H1 (cell line): ENCODE measurements at regions not wholly inside any gene's neighbourhood (a gene's known extent, or its start where the extent isn't known, plus 50 kb on each side); places are given as distances from the start of the nearest gene placed in this dataset.

Source experiments
- CTCF ChIA-PET: fragments of 300-600 bp; sonication (Branson Sonifier 250); formaldehyde crosslinking; loops from one replicate; lab custom pipeline; 2021; ENCODE audit not compliant: partially characterized antibody; lab: Charles Lee
- POLR2A ChIA-PET: fragments of 300-600 bp; sonication (Branson Sonifier 250); formaldehyde crosslinking; loops from one replicate; lab custom pipeline; 2021; ENCODE audit warnings: inconsistent platforms; ENCODE audit not compliant: partially characterized antibody; lab: Charles Lee
- DNase-seq, 2 experiments: peaks; one replicate each; pipeline versions ENCODE4 v3.0.0 to v3.0.0-alpha.2; 2010 to 2022; ENCODE audit warnings: low spot score in 2 of 2, low read depth in 1 of 2, mixed read lengths in 1 of 2
- FAIRE-seq: peaks from 2 replicates; lab custom pipeline; 2011; peaks lifted over from hg19 to GRCh38; lab: Jason Lieb, UNC
- H2AFZ ChIP-seq: 2 replicates; pipeline ENCODE4 v1.8.1; 2012; ENCODE audit warnings: low read length, inconsistent platforms
- H2AK5ac ChIP-seq: 2 replicates; pipeline ENCODE4 v1.6.1; 2013; ENCODE audit warnings: low read depth, low read length
- H2BK120ac ChIP-seq: replicated peaks from 2 replicates; pipeline ENCODE3; 2013; ENCODE audit warnings: low read depth, low read length, inconsistent platforms
- H2BK12ac ChIP-seq: 2 replicates; pipeline ENCODE4 v1.6.1; 2013; ENCODE audit warnings: low read depth, low read length
- H2BK15ac ChIP-seq: 2 replicates; pipeline ENCODE4 v1.6.1; 2013; ENCODE audit warnings: low read length
- H2BK20ac ChIP-seq: 2 replicates; pipeline ENCODE4 v1.6.1; 2013; ENCODE audit warnings: low read length
- H2BK5ac ChIP-seq: 2 replicates; pipeline ENCODE4 v1.6.1; 2013; ENCODE audit warnings: low read depth, low read length
- H3K14ac ChIP-seq: 2 replicates; pipeline ENCODE4 v1.6.1; 2013; ENCODE audit warnings: inconsistent platforms; ENCODE audit not compliant: insufficient read length
- H3K18ac ChIP-seq: 2 replicates; pipeline ENCODE4 v1.6.1; 2013; ENCODE audit warnings: low read length; ENCODE audit errors: extremely low read depth
- H3K23ac ChIP-seq: 2 replicates; pipeline ENCODE4 v1.6.1; 2013; ENCODE audit warnings: inconsistent platforms; ENCODE audit not compliant: insufficient read length
- H3K23me2 ChIP-seq: 2 replicates; pipeline ENCODE4 v1.6.1; 2013; ENCODE audit warnings: low read depth, low read length
- H3K27ac ChIP-seq: 2 replicates; pipeline ENCODE4 v1.6.1; 2011; ENCODE audit warnings: low read depth, low read length, inconsistent platforms
- H3K27me3 ChIP-seq, 4 experiments: replicated peaks in 1 of 4; 1 replicate in 1 of 4; 2 replicates in 3 of 4; pipeline versions ENCODE4 v1.6.1 to v1.8.1; 2011 to 2013; ENCODE audit warnings: low read length in 3 of 4, mild to moderate bottlenecking in 3 of 4, inconsistent platforms in 2 of 4, mixed read lengths in 2 of 4, moderate library complexity in 1 of 4; ENCODE audit not compliant: control insufficient read depth in 3 of 4, insufficient read depth in 3 of 4; ENCODE audit errors: extremely low read depth in 1 of 4
- H3K36me3 ChIP-seq, 4 experiments: 2 replicates each; pipeline versions ENCODE4 v1.6.1 to v1.8.1; 2011 to 2013; ENCODE audit warnings: mild to moderate bottlenecking in 4 of 4, low read length in 3 of 4, moderate library complexity in 2 of 4, control low read depth in 1 of 4, inconsistent platforms in 1 of 4; ENCODE audit not compliant: insufficient read depth in 4 of 4, control insufficient read depth in 2 of 4
- H3K4ac ChIP-seq: replicated peaks from 2 replicates; pipeline ENCODE3; 2013; ENCODE audit warnings: low read length, low read depth, mixed read lengths, inconsistent platforms; ENCODE audit not compliant: insufficient read length
- H3K4me1 ChIP-seq, 4 experiments: replicated peaks in 1 of 4; 1 replicate in 1 of 4; 2 replicates in 3 of 4; pipeline versions ENCODE4 v1.6.1 to v1.8.1; 2011 to 2013; ENCODE audit warnings: low read length in 3 of 4, inconsistent platforms in 2 of 4, mixed read lengths in 1 of 4; ENCODE audit not compliant: insufficient read depth in 4 of 4, control insufficient read depth in 3 of 4
- H3K4me2 ChIP-seq, 2 experiments: 2 replicates each; pipeline versions ENCODE4 v1.6.1 to v1.8.1; 2011 to 2013; ENCODE audit warnings: low read depth in 2 of 2, low read length in 2 of 2, control low read depth in 1 of 2, inconsistent platforms in 1 of 2, mild to moderate bottlenecking in 1 of 2; ENCODE audit not compliant: insufficient read depth in 1 of 2
- H3K4me3 ChIP-seq, 4 experiments: fragments of 200-600, 300-600 bp in 1 of 4; sonication (generic), shearing (Covaris generic), sonication (Bioruptor Twin) in 1 of 4; 2 replicates each; pipeline versions ENCODE4 v1.5.1 to v1.8.1; 2011 to 2016; ENCODE audit warnings: low read length in 4 of 4, low read depth in 3 of 4, control low read depth in 2 of 4, inconsistent platforms in 2 of 4, mild to moderate bottlenecking in 2 of 4, mixed read lengths in 1 of 4, moderate library complexity in 1 of 4; ENCODE audit not compliant: insufficient read depth in 2 of 4; ENCODE audit errors: extremely low read depth in 1 of 4
- H3K56ac ChIP-seq: replicated peaks from 2 replicates; pipeline ENCODE3; 2013; ENCODE audit warnings: low read depth, mild to moderate bottlenecking, mixed read lengths, low read length, inconsistent platforms; ENCODE audit not compliant: insufficient read length
- H3K79me1 ChIP-seq: 2 replicates; pipeline ENCODE4 v1.6.1; 2013; ENCODE audit warnings: low read depth, low read length, control low read depth
- H3K79me2 ChIP-seq, 2 experiments: 2 replicates each; pipeline versions ENCODE4 v1.6.1 to v1.8.1; 2012 to 2013; ENCODE audit warnings: low read length in 2 of 2, mild to moderate bottlenecking in 2 of 2, inconsistent platforms in 1 of 2; ENCODE audit not compliant: insufficient read depth in 2 of 2, control insufficient read depth in 1 of 2
- H3K9ac ChIP-seq, 4 experiments: replicated peaks in 1 of 4; 1 replicate in 1 of 4; 2 replicates in 3 of 4; pipeline versions ENCODE4 v1.6.1 to v1.8.1; 2011 to 2013; ENCODE audit warnings: low read depth in 3 of 4, low read length in 3 of 4, control low read depth in 2 of 4, mild to moderate bottlenecking in 2 of 4, moderate library complexity in 2 of 4, inconsistent platforms in 1 of 4; ENCODE audit errors: extremely low read depth in 1 of 4
- H3K9me3 ChIP-seq, 2 experiments: 2 replicates each; pipeline versions ENCODE4 v1.6.1 to v1.8.1; 2012 to 2013; ENCODE audit warnings: mild to moderate bottlenecking in 2 of 2, moderate library complexity in 2 of 2, control low read depth in 1 of 2, inconsistent platforms in 1 of 2, low read depth in 1 of 2, low read length in 1 of 2, mixed read lengths in 1 of 2; ENCODE audit not compliant: insufficient read depth in 2 of 2
- H4K20me1 ChIP-seq, 2 experiments: replicated peaks in 1 of 2; 2 replicates each; pipeline versions ENCODE3 to v1.8.1; 2011 to 2013; ENCODE audit warnings: inconsistent platforms in 2 of 2, low read length in 2 of 2, mild to moderate bottlenecking in 1 of 2; ENCODE audit not compliant: insufficient read depth in 2 of 2, control insufficient read depth in 1 of 2
- H4K5ac ChIP-seq: 2 replicates; pipeline ENCODE4 v1.6.1; 2013; ENCODE audit warnings: low read length, low read depth, mixed read lengths, inconsistent platforms; ENCODE audit not compliant: insufficient read length
- H4K8ac ChIP-seq: 2 replicates; pipeline ENCODE4 v1.8.0; 2013; ENCODE audit warnings: mild to moderate bottlenecking, moderate library complexity, low read length, inconsistent platforms; ENCODE audit not compliant: insufficient read depth; ENCODE audit errors: extremely low read depth
- H4K91ac ChIP-seq: replicated peaks from 2 replicates; pipeline ENCODE3; 2013; ENCODE audit warnings: low read length, mixed read lengths, inconsistent platforms; ENCODE audit not compliant: insufficient read length
- CEBPB ChIP-seq: IDR thresholded peaks from 2 replicates; pipeline ENCODE4 v1.6.1; 2012; ENCODE audit warnings: low read depth, low read length
- CHD2 ChIP-seq: IDR thresholded peaks from 2 replicates; pipeline ENCODE4 v1.6.1; 2012; ENCODE audit warnings: low read length, improper control_type of control experiment
- CTBP2 ChIP-seq: IDR thresholded peaks from 2 replicates; pipeline ENCODE4 v1.7.0; 2011; ENCODE audit warnings: borderline replicate concordance, mild to moderate bottlenecking, moderate library complexity, mixed read lengths, low read length; ENCODE audit not compliant: insufficient read depth, insufficient read length
- EGR1 ChIP-seq: IDR thresholded peaks from 2 replicates; pipeline ENCODE4 v1.6.1; 2011; ENCODE audit warnings: low read depth, low read length, borderline replicate concordance
- WGBS, 2 experiments: shearing (Covaris generic) in 1 of 2; methylation state at CpG; one replicate each; pipeline versions ENCODE4 v1.1.6 to v1.1.7; 2013 to 2015; ENCODE audit warnings: low lambda C conversion rate in 2 of 2, mixed read lengths in 2 of 2, inconsistent platforms in 1 of 2, low coverage in 1 of 2, missing lambda C conversion rate in 1 of 2; ENCODE audit not compliant: insufficient replicate concordance in 2 of 2, insufficient coverage in 1 of 2, insufficient read length in 1 of 2; ENCODE audit errors: extremely low coverage in 1 of 2, missing lambda C conversion rate in 1 of 2; 5-methylcytosine and 5-hydroxymethylcytosine counted together

DNA sequence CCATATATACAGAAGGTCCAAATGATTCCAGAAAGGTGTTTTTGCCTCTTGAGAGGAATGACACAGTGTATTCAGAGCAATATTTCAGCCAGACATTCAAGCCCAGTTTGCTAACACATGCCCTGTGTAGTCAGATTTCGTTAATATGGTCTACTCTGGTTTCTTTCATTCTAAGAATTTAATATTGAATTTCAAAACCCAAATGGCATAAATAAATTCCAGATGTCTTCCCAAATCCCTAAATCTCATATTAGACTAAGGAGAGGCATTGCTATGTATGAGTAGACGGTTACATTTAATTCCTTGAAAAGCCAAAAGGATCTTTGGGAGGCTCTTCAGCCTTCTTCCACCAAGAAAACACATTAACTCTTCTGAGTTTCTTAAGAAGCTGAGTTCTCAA lies 66.3 kb upstream of the C1QTNF7 start:
- TF ChIP-seq EGR1 (no peak), CTBP2 (no peak), CHD2 (no peak), CEBPB (no peak)
- 89% methylated on average over 2 of the region's 2 CpGs; no CpG with 5 or more reads in 1 of the 2 experiments for WGBS, 2 experiments
- ChIA-PET CTCF (interaction anchor here (1.2 to 1.8 kb wide), 4 partner anchors 11 to 60 kb away, joined by 3 to 7 read pairs (median 4); no protein-coding TSS in a partner anchor), POLR2A (no interaction called here)
- no peak overlapping the region for H3K18ac ChIP-seq
- no peaks in the 10 kb centered on the region for H4K20me1 ChIP-seq
- H3K79me2 ChIP-seq, result no peaks in the 10 kb centered on the region
- H3K9ac ChIP-seq, result no peak overlapping the region
- no peaks in the 10 kb centered on the region for H3K23me2 ChIP-seq
- no peak overlapping the region for H2BK5ac ChIP-seq
- no peaks in the 10 kb centered on the region for H3K79me1 ChIP-seq
- no peak overlapping the region for H4K91ac ChIP-seq
- no peak overlapping the region for H3K56ac ChIP-seq
- no peak overlapping the region for H2BK20ac ChIP-seq
- H3K14ac ChIP-seq, result no peak overlapping the region
- H3K4me2 ChIP-seq, result no peak overlapping the region
- H2AK5ac ChIP-seq, result no peak overlapping the region
- H4K8ac ChIP-seq, result no peak overlapping the region
- no peak overlapping the region for H2BK12ac ChIP-seq
- H3K27ac ChIP-seq, result no peak overlapping the region
- H2AFZ ChIP-seq, result no peak overlapping the region
- no peak overlapping the region for H3K4me3 ChIP-seq
- H4K5ac ChIP-seq, result no peak overlapping the region
- H3K23ac ChIP-seq, result no peak overlapping the region
- H3K4ac ChIP-seq, result no peak overlapping the region
- no peak overlapping the region for H2BK120ac ChIP-seq
- no peak for DNase-seq
- no peak for FAIRE-seq
- no peak overlapping the region for H2BK15ac ChIP-seq
- H3K36me3 ChIP-seq, result no peaks in the 10 kb centered on the region
- no peaks in the 10 kb centered on the region for H3K9me3 ChIP-seq
- no peaks in the 10 kb centered on the region for H3K4me1 ChIP-seq
- H3K27me3 ChIP-seq, result no peaks in the 10 kb centered on the region
